ENCODE measurements at regions not wholly inside any gene's neighbourhood (a gene's known extent, or its start where the extent isn't known, plus 50 kb on each side); places are given as distances from the start of the nearest gene placed in this dataset.

- H3K27me3 ChIP-seq (ENCODE audit: control insufficient read depth, insufficient read depth, low read length): no peaks in the 10 kb centered on the region
- DNase-seq (ENCODE audit: low read depth): no peak
- no peak for TF ChIP-seq CTCF (IDR thresholded peaks at IDR 0.05; ENCODE audit: insufficient read depth, low read length, poor library complexity, severe bottlenecking)
- no peak overlapping the region for H3K4me3 ChIP-seq (ENCODE audit: low read depth, low read length)
- no peaks in the 10 kb centered on the region for H3K36me3 ChIP-seq (ENCODE audit: control insufficient read depth, insufficient read depth, low read length)
Measured at GRCh38 chr9:31608881-31609280, 775.6 kb upstream of the ACO1 start.

- H3K36me3 ChIP-seq (ENCODE audit: control insufficient read depth, insufficient read depth, low read length): no peaks in the 10 kb centered on the region
- no peak overlapping the region for H3K4me3 ChIP-seq (ENCODE audit: low read depth, low read length)
- no peak for TF ChIP-seq CTCF (IDR thresholded peaks at IDR 0.05; ENCODE audit: insufficient read depth, low read length, poor library complexity, severe bottlenecking)
- no peaks in the 10 kb centered on the region for H3K27me3 ChIP-seq (ENCODE audit: control insufficient read depth, insufficient read depth, low read length)
- DNase-seq (ENCODE audit: low read depth): no peak
Measured at GRCh38 chr9:31612336-31613030, 772.0 kb upstream of the ACO1 start.

- DNase-seq (ENCODE audit: low read depth): no peak
- no peaks in the 10 kb centered on the region for H3K27me3 ChIP-seq (ENCODE audit: control insufficient read depth, insufficient read depth, low read length)
- TF ChIP-seq CTCF (IDR thresholded peaks at IDR 0.05; ENCODE audit: insufficient read depth, low read length, poor library complexity, severe bottlenecking): no peak
Measured at GRCh38 chr9:31615966-31616365, 768.5 kb upstream of the ACO1 start.

GRCh38 chr9:31623511-31623910 is 760.9 kb upstream of the ACO1 start:
- Histone ChIP-seq H3K4me3 (ENCODE audit: low read depth, low read length) (no peak overlapping the region), H3K36me3 (ENCODE audit: control insufficient read depth, insufficient read depth, low read length) (no peaks in the 10 kb centered on the region), H3K27me3 (ENCODE audit: control insufficient read depth, insufficient read depth, low read length) (no peaks in the 10 kb centered on the region)
- TF ChIP-seq CTCF (IDR thresholded peaks at IDR 0.05; ENCODE audit: insufficient read depth, low read length, poor library complexity, severe bottlenecking): no peak
- DNase-seq (ENCODE audit: low read depth): no peak

More at GRCh38 chr9:31615966-31616365, 768.5 kb upstream of the ACO1 start:
- Histone ChIP-seq H3K36me3 (ENCODE audit: control insufficient read depth, insufficient read depth, low read length) (no peaks in the 10 kb centered on the region), H3K4me3 (ENCODE audit: low read depth, low read length) (no peak overlapping the region)

- Histone ChIP-seq H3K4me3 (ENCODE audit: low read depth, low read length) (no peak overlapping the region), H3K27me3 (ENCODE audit: control insufficient read depth, insufficient read depth, low read length) (no peaks in the 10 kb centered on the region), H3K36me3 (ENCODE audit: control insufficient read depth, insufficient read depth, low read length) (no peaks in the 10 kb centered on the region)
- no peak for DNase-seq (ENCODE audit: low read depth)
- TF ChIP-seq CTCF (IDR thresholded peaks at IDR 0.05; ENCODE audit: insufficient read depth, low read length, poor library complexity, severe bottlenecking): no peak
Measured at GRCh38 chr9:31629292-31629691, 755.2 kb upstream of the ACO1 start.

- Histone ChIP-seq H3K4me3 (ENCODE audit: low read depth, low read length) (no peak overlapping the region), H3K36me3 (ENCODE audit: control insufficient read depth, insufficient read depth, low read length) (no peaks in the 10 kb centered on the region), H3K27me3 (ENCODE audit: control insufficient read depth, insufficient read depth, low read length) (no peaks in the 10 kb centered on the region)
- TF ChIP-seq CTCF (IDR thresholded peaks at IDR 0.05; ENCODE audit: insufficient read depth, low read length, poor library complexity, severe bottlenecking): no peak
- DNase-seq (ENCODE audit: low read depth): no peak
Measured at GRCh38 chr9:31637265-31637664, 747.2 kb upstream of the ACO1 start.

Data from kidney epithelial cell (primary cell).